SU-DHL-6 (cell line): ENCODE measurements at regions not wholly inside any gene's neighbourhood (a gene's known extent, or its start where the extent isn't known, plus 50 kb on each side); places are given as distances from the start of the nearest gene placed in this dataset.

Source experiments
- CTCF ChIP-seq: fragments of 200-600 bp; sonication (generic); IDR thresholded peaks from one replicate; pipeline ENCODE4 v1.5.1; 2017; ENCODE audit warnings: antibody characterized with exemption, mild to moderate bottlenecking, low read length, moderate library complexity; ENCODE audit not compliant: insufficient read depth, poor library complexity, severe bottlenecking
- EZH2phosphoT487 ChIP-seq: fragments of 200-600 bp; sonication (generic), shearing (Covaris generic); conservative IDR thresholded peaks from 2 replicates; pipeline ENCODE4 v1.6.1; 2018; ENCODE audit warnings: mild to moderate bottlenecking, antibody characterized with exemption, low read length, moderate library complexity, mixed read lengths

- TF ChIP-seq CTCF (no peak), EZH2phosphoT487 (no peak)
Observed at GRCh38 chr18:78563110-78563509, 416.5 kb upstream of the SALL3 start.
